Stimulated activated CD4-positive, alpha-beta T cell treated with anti-CD3 and anti-CD28 coated beads, Interleukin-4, amount 100 ng/mL, for 24 hours (primary cell): ENCODE measurements at regions not wholly inside any gene's neighbourhood (a gene's known extent, or its start where the extent isn't known, plus 50 kb on each side); places are given as distances from the start of the nearest gene placed in this dataset.
"Not testable (repeated sequence)": the region's sequence is repeated elsewhere in the genome, so short reads cannot be mapped to it uniquely, and the experiment has no call there.

Experiments used
- DNase-seq: peaks from one replicate; pipeline ENCODE4 v3.0.0-alpha.2; 2020

GRCh38 chr5:154542000-154542399, 64.0 kb upstream of the HAND1 start:
- no peak for DNase-seq

- DNase-seq = no peak
These were observed 63.5 kb upstream of the HAND1 start for GRCh38 chr5:154541553-154541952.

GRCh38 chr5:154540600-154540999, 62.6 kb upstream of the HAND1 start:
- no peak for DNase-seq

- no peak for DNase-seq
These were observed 60.5 kb upstream of the HAND1 start for GRCh38 chr5:154538492-154538891.

- not testable (repeated sequence) for DNase-seq
These were observed 58.4 kb upstream of the HAND1 start for GRCh38 chr5:154536439-154536838.

- DNase-seq = no peak
These were observed 57.5 kb upstream of the HAND1 start for GRCh38 chr5:154535535-154535934.

GRCh38 chr5:154534457-154535050, 56.5 kb upstream of the HAND1 start:
- no peak for DNase-seq

- no peak for DNase-seq
These were observed 51.3 kb upstream of the HAND1 start for GRCh38 chr5:154529282-154529681.

- DNase-seq = no peak
These were observed 50.1 kb upstream of the HAND1 start for GRCh38 chr5:154528005-154528594.
